Left lung (tissue), 4 donors: ENCODE measurements at regions not wholly inside any gene's neighbourhood (a gene's known extent, or its start where the extent isn't known, plus 50 kb on each side); places are given as distances from the start of the nearest gene placed in this dataset.

ENCODE experiments used
- ATAC-seq: fragments of 200-7000 bp; cut with Tn5 transposase; one replicate; pipeline ENCODE4 v1.9.1; 2020; ENCODE audit warnings: moderate library complexity
- DNase-seq, 4 donors: peaks; one replicate each; pipeline ENCODE4 v3.0.0-alpha.2; 2013 to 2020
- H3K27ac ChIP-seq, 2 donors: fragments of 200-600 bp; sonication (generic) in 1 of 2; one replicate each; pipeline versions ENCODE4 v1.5.0 to v1.8.0; 2020 to 2021
- H3K27me3 ChIP-seq, 2 donors: fragments of 200-600 bp; sonication (generic) in 1 of 2; one replicate each; pipeline versions ENCODE4 v1.5.0 to v1.8.0; 2020 to 2021
- H3K36me3 ChIP-seq, 2 donors: fragments of 200-600 bp; sonication (generic) in 1 of 2; one replicate each; pipeline versions ENCODE4 v1.5.0 to v1.8.0; 2020 to 2021
- H3K4me1 ChIP-seq, 2 donors: fragments of 200-600 bp; one replicate each; pipeline ENCODE4 v1.8.0; 2021
- H3K4me3 ChIP-seq, 2 donors: fragments of 200-600 bp; sonication (generic) in 1 of 2; one replicate each; pipeline versions ENCODE4 v1.5.0 to v1.8.0; 2020 to 2021; ENCODE audit warnings: mild to moderate bottlenecking in 1 of 2
- H3K9me3 ChIP-seq, 2 donors: fragments of 200-600 bp; sonication (generic) in 1 of 2; one replicate each; pipeline versions ENCODE4 v1.5.0 to v1.8.0; 2020 to 2021
- CTCF ChIP-seq, 2 donors: fragments of 200-600 bp; sonication (generic) in 1 of 2; IDR thresholded peaks; one replicate each; pipeline versions ENCODE4 v1.5.0 to v1.8.0; 2021; ENCODE audit warnings: antibody characterized with exemption in 2 of 2
- intact Hi-C, 2 donors: fragments of 100-400 bp; cut with DNase I; formaldehyde crosslinking; loops; one replicate each; pipeline versions ENCODE4 v1.11.2 to v1.14.2; 2022
- donor health status: DM: no; HTN: yes; CAD: no.
- donor health status: DM: no; HTN: no; CAD: no.

- H3K27me3 ChIP-seq = no peaks in the 10 kb centered on the region
These were observed 86.2 kb upstream of the PIK3R1 start for GRCh38 chr5:68129364-68129763.

GRCh38 chr5:68126886-68127285 is 88.7 kb upstream of the PIK3R1 start:
- DNase-seq (no peak), ATAC-seq (no peak)
- no peak for TF ChIP-seq CTCF (IDR thresholded peaks at IDR 0.05)
- Histone ChIP-seq H3K36me3 (no peaks in the 10 kb centered on the region), H3K27ac (no peak overlapping the region), H3K4me3 (no peak overlapping the region), H3K27me3 (no peaks in the 10 kb centered on the region), H3K9me3 (no peaks in the 10 kb centered on the region), H3K4me1 (no peaks in the 10 kb centered on the region)
- intact Hi-C loops = no loop called here

More at GRCh38 chr5:68129364-68129763, 86.2 kb upstream of the PIK3R1 start:
- no peaks in the 10 kb centered on the region for H3K36me3 ChIP-seq
- intact Hi-C loops = no loop called here
- DNase-seq = no peak
- H3K27ac ChIP-seq = no peak overlapping the region
- TF ChIP-seq CTCF (IDR thresholded peaks at IDR 0.05) = no peak
- H3K9me3 ChIP-seq = no peaks in the 10 kb centered on the region
- ATAC-seq = no peak
- H3K4me3 ChIP-seq = no peak overlapping the region
- H3K4me1 ChIP-seq = no peaks in the 10 kb centered on the region

- no peaks in the 10 kb centered on the region for H3K4me1 ChIP-seq
- H3K27ac ChIP-seq = no peak overlapping the region
- ATAC-seq (peak; percentile 78), DNase-seq (peak in 1 of 4 donors; percentile 55)
- no peak for TF ChIP-seq CTCF (IDR thresholded peaks at IDR 0.05)
- H3K27me3 ChIP-seq = no peaks in the 10 kb centered on the region
- intact Hi-C loops = no loop called here
- no peaks in the 10 kb centered on the region for H3K36me3 ChIP-seq
- no peak overlapping the region for H3K4me3 ChIP-seq
- no peaks in the 10 kb centered on the region for H3K9me3 ChIP-seq
These were observed 92.9 kb upstream of the PIK3R1 start for GRCh38 chr5:68122439-68123328.

GRCh38 chr5:68116868-68117411 is 98.6 kb upstream of the PIK3R1 start:
- ATAC-seq = no peak
- Histone ChIP-seq H3K36me3 (no peaks in the 10 kb centered on the region), H3K27ac (no peak overlapping the region), H3K27me3 (no peaks in the 10 kb centered on the region), H3K9me3 (no peaks in the 10 kb centered on the region), H3K4me1 (no peaks in the 10 kb centered on the region), H3K4me3 (no peak overlapping the region)
- TF ChIP-seq CTCF (IDR thresholded peaks at IDR 0.05) = no peak
- intact Hi-C loops = no loop called here
- no peak for DNase-seq

GRCh38 chr5:68116408-68116807 is 99.1 kb upstream of the PIK3R1 start:
- Histone ChIP-seq H3K4me1 (no peaks in the 10 kb centered on the region), H3K9me3 (no peaks in the 10 kb centered on the region), H3K27me3 (no peaks in the 10 kb centered on the region), H3K27ac (no peak overlapping the region), H3K4me3 (no peak overlapping the region), H3K36me3 (no peaks in the 10 kb centered on the region)
- ATAC-seq (no peak), DNase-seq (no peak)
- intact Hi-C loops = no loop called here
- no peak for TF ChIP-seq CTCF (IDR thresholded peaks at IDR 0.05)
